ENCODE measurements at regions not wholly inside any gene's neighbourhood (a gene's known extent, or its start where the extent isn't known, plus 50 kb on each side); places are given as distances from the start of the nearest gene placed in this dataset.

DNA sequence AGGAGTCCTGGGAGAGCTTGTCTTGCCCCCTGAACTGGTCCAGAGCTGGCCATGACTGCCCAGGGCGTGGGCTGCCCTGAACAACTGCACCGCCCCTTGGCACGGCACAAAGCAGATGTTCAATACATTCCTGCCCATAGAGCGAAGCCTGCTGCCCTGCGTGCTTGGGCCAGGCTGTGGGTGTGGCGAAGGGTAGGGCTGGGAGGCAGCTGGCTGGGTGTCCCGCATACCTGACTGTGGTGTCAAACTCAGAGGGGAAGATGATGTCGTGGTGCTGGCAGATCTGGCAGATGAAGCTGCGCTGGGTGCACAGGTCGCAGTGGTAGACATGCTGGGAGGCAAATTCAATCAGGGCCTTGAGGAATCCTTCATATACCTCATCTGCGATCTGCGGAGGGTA is 124.2 kb upstream of the SMURF2 start (continued):
- TF ChIP-seq, protein P1, sequence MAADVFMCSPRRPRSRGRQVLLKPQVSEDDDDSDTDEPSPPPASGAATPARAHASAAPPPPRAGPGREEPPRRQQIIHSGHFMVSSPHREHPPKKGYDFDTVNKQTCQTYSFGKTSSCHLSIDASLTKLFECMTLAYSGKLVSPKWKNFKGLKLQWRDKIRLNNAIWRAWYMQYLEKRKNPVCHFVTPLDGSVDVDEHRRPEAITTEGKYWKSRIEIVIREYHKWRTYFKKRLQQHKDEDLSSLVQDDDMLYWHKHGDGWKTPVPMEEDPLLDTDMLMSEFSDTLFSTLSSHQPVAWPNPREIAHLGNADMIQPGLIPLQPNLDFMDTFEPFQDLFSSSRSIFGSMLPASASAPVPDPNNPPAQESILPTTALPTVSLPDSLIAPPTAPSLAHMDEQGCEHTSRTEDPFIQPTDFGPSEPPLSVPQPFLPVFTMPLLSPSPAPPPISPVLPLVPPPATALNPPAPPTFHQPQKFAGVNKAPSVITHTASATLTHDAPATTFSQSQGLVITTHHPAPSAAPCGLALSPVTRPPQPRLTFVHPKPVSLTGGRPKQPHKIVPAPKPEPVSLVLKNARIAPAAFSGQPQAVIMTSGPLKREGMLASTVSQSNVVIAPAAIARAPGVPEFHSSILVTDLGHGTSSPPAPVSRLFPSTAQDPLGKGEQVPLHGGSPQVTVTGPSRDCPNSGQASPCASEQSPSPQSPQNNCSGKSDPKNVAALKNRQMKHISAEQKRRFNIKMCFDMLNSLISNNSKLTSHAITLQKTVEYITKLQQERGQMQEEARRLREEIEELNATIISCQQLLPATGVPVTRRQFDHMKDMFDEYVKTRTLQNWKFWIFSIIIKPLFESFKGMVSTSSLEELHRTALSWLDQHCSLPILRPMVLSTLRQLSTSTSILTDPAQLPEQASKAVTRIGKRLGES (CRISPR knock-in tag; IDR thresholded peaks at IDR 0.05; ENCODE audit: borderline replicate concordance): no peak
- TF ChIP-seq, protein P2, sequence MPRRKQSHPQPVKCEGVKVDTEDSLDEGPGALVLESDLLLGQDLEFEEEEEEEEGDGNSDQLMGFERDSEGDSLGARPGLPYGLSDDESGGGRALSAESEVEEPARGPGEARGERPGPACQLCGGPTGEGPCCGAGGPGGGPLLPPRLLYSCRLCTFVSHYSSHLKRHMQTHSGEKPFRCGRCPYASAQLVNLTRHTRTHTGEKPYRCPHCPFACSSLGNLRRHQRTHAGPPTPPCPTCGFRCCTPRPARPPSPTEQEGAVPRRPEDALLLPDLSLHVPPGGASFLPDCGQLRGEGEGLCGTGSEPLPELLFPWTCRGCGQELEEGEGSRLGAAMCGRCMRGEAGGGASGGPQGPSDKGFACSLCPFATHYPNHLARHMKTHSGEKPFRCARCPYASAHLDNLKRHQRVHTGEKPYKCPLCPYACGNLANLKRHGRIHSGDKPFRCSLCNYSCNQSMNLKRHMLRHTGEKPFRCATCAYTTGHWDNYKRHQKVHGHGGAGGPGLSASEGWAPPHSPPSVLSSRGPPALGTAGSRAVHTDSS (CRISPR knock-in tag; conservative IDR thresholded peaks at IDR 0.05): no peak
- TF ChIP-seq ATF2 (CRISPR knock-in tag; IDR thresholded peaks at IDR 0.05): no peak

GRCh38 chr17:64785011-64785421 is 122.9 kb upstream of the SMURF2 start:
- DNase-seq (ENCODE audit: low spot score): no peak
- ChIA-PET CTCF (ENCODE audit: low intra/inter-chr PET ratio, low total read pairs) (no interaction called here), POLR2A (no interaction called here)
- no peaks in the 10 kb centered on the region for H3K27me3 ChIP-seq (ENCODE audit: control insufficient read depth in 1 of 2, insufficient read depth in 2 of 2, low read length in 2 of 2)
- no TSS peak for BruUV-seq (replicated peaks)
- no peaks in the 10 kb centered on the region for H4K20me1 ChIP-seq (ENCODE audit: insufficient read depth, low read length)
- H3K79me2 ChIP-seq (ENCODE audit: insufficient read depth, low read length): no peaks in the 10 kb centered on the region
- H3K4me2 ChIP-seq (ENCODE audit: low read depth, low read length): no peak overlapping the region
- intact Hi-C loops (cut with micrococcal nuclease; ENCODE audit: unreplicated experiment) (no loop called here), in situ Hi-C loops (cut with HindIII; ENCODE audit: extremely low pct_ligation_motif_present, low pct_unique_long_range_greater_than_20kb) (no loop called here)
- H2AFZ ChIP-seq (ENCODE audit: low read length): no peak overlapping the region
- H3K27ac ChIP-seq (ENCODE audit: extremely low read length, insufficient read depth, low read length): no peak overlapping the region
- no peak overlapping the region for H3K9ac ChIP-seq (ENCODE audit: insufficient read depth, low read depth, low read length)
- H3K4me3 ChIP-seq (replicated peaks in 1 of 3; ENCODE audit: insufficient read depth in 1 of 3, low read depth in 2 of 3, low read length in 3 of 3): no peak overlapping the region
- no peaks in the 10 kb centered on the region for H3K9me3 ChIP-seq (ENCODE audit: low read length)
- peaks cover 21% of the 10 kb centered on the region for H3K4me1 ChIP-seq (ENCODE audit: insufficient read depth, low read length)
- WGBS (ENCODE audit: low lambda C conversion rate): 84% methylated on average over 7 of the region's 10 CpGs
- H3K36me3 ChIP-seq (replicated peaks in 1 of 2; ENCODE audit: control insufficient read depth in 1 of 2, insufficient read depth in 2 of 2, low read length in 2 of 2): no peaks in the 10 kb centered on the region; a peak in 2 of 5 replicates
- FAIRE-seq: no peak
- ATAC-seq: no peak
- TF ChIP-seq BATF2 (CRISPR knock-in tag; IDR thresholded peaks at IDR 0.05) (no peak), U2AF1 (optimal IDR thresholded peaks at IDR 0.05; ENCODE audit: low read depth, low read length) (no peak), TRIM24 (CRISPR knock-in tag; IDR thresholded peaks at IDR 0.05) (no peak), ZNF331 (CRISPR knock-in tag; IDR thresholded peaks at IDR 0.05) (no peak)
- TF ChIP-seq, protein P3, sequence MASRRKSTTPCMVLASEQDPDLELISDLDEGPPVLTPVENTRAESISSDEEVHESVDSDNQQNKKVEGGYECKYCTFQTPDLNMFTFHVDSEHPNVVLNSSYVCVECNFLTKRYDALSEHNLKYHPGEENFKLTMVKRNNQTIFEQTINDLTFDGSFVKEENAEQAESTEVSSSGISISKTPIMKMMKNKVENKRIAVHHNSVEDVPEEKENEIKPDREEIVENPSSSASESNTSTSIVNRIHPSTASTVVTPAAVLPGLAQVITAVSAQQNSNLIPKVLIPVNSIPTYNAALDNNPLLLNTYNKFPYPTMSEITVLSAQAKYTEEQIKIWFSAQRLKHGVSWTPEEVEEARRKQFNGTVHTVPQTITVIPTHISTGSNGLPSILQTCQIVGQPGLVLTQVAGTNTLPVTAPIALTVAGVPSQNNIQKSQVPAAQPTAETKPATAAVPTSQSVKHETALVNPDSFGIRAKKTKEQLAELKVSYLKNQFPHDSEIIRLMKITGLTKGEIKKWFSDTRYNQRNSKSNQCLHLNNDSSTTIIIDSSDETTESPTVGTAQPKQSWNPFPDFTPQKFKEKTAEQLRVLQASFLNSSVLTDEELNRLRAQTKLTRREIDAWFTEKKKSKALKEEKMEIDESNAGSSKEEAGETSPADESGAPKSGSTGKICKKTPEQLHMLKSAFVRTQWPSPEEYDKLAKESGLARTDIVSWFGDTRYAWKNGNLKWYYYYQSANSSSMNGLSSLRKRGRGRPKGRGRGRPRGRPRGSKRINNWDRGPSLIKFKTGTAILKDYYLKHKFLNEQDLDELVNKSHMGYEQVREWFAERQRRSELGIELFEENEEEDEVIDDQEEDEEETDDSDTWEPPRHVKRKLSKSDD (CRISPR knock-in tag; IDR thresholded peaks at IDR 0.05; ENCODE audit: low read depth): no peak
- TF ChIP-seq, protein P4, sequence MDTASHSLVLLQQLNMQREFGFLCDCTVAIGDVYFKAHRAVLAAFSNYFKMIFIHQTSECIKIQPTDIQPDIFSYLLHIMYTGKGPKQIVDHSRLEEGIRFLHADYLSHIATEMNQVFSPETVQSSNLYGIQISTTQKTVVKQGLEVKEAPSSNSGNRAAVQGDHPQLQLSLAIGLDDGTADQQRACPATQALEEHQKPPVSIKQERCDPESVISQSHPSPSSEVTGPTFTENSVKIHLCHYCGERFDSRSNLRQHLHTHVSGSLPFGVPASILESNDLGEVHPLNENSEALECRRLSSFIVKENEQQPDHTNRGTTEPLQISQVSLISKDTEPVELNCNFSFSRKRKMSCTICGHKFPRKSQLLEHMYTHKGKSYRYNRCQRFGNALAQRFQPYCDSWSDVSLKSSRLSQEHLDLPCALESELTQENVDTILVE (CRISPR knock-in tag; IDR thresholded peaks at IDR 0.05): no peak

All from HepG2 (cell line).